MCF 10A (cell line): ENCODE measurements at regions not wholly inside any gene's neighbourhood (a gene's known extent, or its start where the extent isn't known, plus 50 kb on each side); places are given as distances from the start of the nearest gene placed in this dataset.

ENCODE experiments used
- BruUV-seq: library from RNA; stranded (reverse); fragments of 400-500 nt; replicated peaks from 2 replicates; lab custom pipeline; 2021; lab: Mats Ljungman, UMichigan
- CTCF ChIA-PET: fragments of 300-600 bp; sonication (Branson Sonifier 250); formaldehyde crosslinking; extraction: SDS; loops from one replicate; lab custom pipeline; 2021; ENCODE audit warnings: antibody characterized with exemption, inconsistent platforms; lab: Yijun Ruan, JAX
- POLR2A ChIA-PET: fragments of 300-600, 350-650 bp; sonication (Branson Sonifier 250); formaldehyde crosslinking; extraction: SDS; loops from one replicate; lab custom pipeline; 2020; ENCODE audit warnings: antibody characterized with exemption, inconsistent platforms; lab: Yijun Ruan, JAX
- DNase-seq: peaks from one replicate; pipeline ENCODE4 v3.0.0-alpha.2; 2018; ENCODE audit not compliant: unreplicated experiment
- H3K27ac Mint-ChIP-seq: one replicate; pipeline ENCODE4 v1.8.0; 2022; ENCODE audit warnings: mild to moderate bottlenecking, low read depth, mixed read lengths; ENCODE audit not compliant: unreplicated experiment
- H3K27me3 Mint-ChIP-seq: one replicate; pipeline ENCODE4 v1.8.0; 2022; ENCODE audit warnings: mixed read lengths; ENCODE audit not compliant: insufficient read depth, unreplicated experiment
- H3K36me3 Mint-ChIP-seq: one replicate; pipeline ENCODE4 v1.8.0; 2022; ENCODE audit warnings: mild to moderate bottlenecking, moderate library complexity, mixed read lengths; ENCODE audit not compliant: insufficient read depth, unreplicated experiment
- H3K4me1 Mint-ChIP-seq: one replicate; pipeline ENCODE4 v1.8.0; 2022; ENCODE audit warnings: mixed read lengths; ENCODE audit not compliant: insufficient read depth, unreplicated experiment
- H3K4me3 Mint-ChIP-seq: one replicate; pipeline ENCODE4 v1.8.0; 2022; ENCODE audit warnings: mild to moderate bottlenecking, moderate library complexity, mixed read lengths; ENCODE audit not compliant: unreplicated experiment
- H3K9me3 Mint-ChIP-seq: one replicate; pipeline ENCODE4 v1.8.0; 2022; ENCODE audit warnings: mixed read lengths; ENCODE audit not compliant: unreplicated experiment
- CTCF ChIP-seq: fragments of 200-600 bp; IDR thresholded peaks from one replicate; pipeline ENCODE4 v1.8.0; 2022; ENCODE audit warnings: antibody characterized with exemption, mild to moderate bottlenecking; ENCODE audit not compliant: unreplicated experiment
- intact Hi-C: fragments of 100-400 bp; cut with micrococcal nuclease; formaldehyde crosslinking; loops from 2 replicates; pipeline ENCODE4 v1.14.1; 2022

GRCh38 chr2:43105586-43106558 lies 120.5 kb downstream of the ZFP36L2 start:
- TF ChIP-seq CTCF, result no peak
- H3K9me3 Mint-ChIP-seq, result peaks cover 8% of the 10 kb centered on the region
- peak; percentile 51 for DNase-seq
- no peak overlapping the region for H3K4me3 Mint-ChIP-seq
- intact Hi-C loops, result no loop called here
- no peaks in the 10 kb centered on the region for H3K27me3 Mint-ChIP-seq
- H3K27ac Mint-ChIP-seq, result peak overlapping the region; percentile 59
- no TSS peak for BruUV-seq
- H3K4me1 Mint-ChIP-seq, result peaks cover 19% of the 10 kb centered on the region
- no peaks in the 10 kb centered on the region for H3K36me3 Mint-ChIP-seq
- ChIA-PET CTCF (interaction anchor here (0.7 to 2.0 kb wide), 4 partner anchors 13 to 379 kb away, joined by 3 to 5 read pairs (median 4); no protein-coding TSS in a partner anchor), POLR2A (interaction anchor here (1.8 kb wide), 1 partner anchor 25 kb away, joined by 4 read pairs; no protein-coding TSS in a partner anchor)

GRCh38 chr2:43104763-43105162 lies 121.6 kb downstream of the ZFP36L2 start:
- TF ChIP-seq CTCF, result no peak
- Mint-ChIP-seq H3K9me3 (peaks cover 8% of the 10 kb centered on the region), H3K4me1 (peaks cover 19% of the 10 kb centered on the region), H3K36me3 (no peaks in the 10 kb centered on the region), H3K27ac (no peak overlapping the region), H3K27me3 (no peaks in the 10 kb centered on the region), H3K4me3 (no peak overlapping the region)
- no TSS peak for BruUV-seq
- CTCF ChIA-PET, result interaction anchor here (2.0 kb wide), 1 partner anchor 31 kb away, joined by 5 read pairs; no protein-coding TSS in a partner anchor
- intact Hi-C loops, result no loop called here
- POLR2A ChIA-PET, result interaction anchor here (0.7 to 1.8 kb wide), 2 partner anchors 13 to 26 kb away, joined by 3 to 4 read pairs; no protein-coding TSS in a partner anchor
- DNase-seq, result no peak

GRCh38 chr2:43104106-43104505 lies 122.3 kb downstream of the ZFP36L2 start:
- ChIA-PET POLR2A (interaction anchor here (0.7 kb wide), 1 partner anchor 12 kb away, joined by 3 read pairs; no protein-coding TSS in a partner anchor), CTCF (no interaction called here)
- H3K36me3 Mint-ChIP-seq, result no peaks in the 10 kb centered on the region
- TF ChIP-seq CTCF, result no peak
- H3K9me3 Mint-ChIP-seq, result peaks cover 8% of the 10 kb centered on the region
- H3K4me1 Mint-ChIP-seq, result peaks cover 19% of the 10 kb centered on the region
- intact Hi-C loops, result no loop called here
- BruUV-seq, result no TSS peak
- DNase-seq, result no peak
- H3K4me3 Mint-ChIP-seq, result no peak overlapping the region
- H3K27me3 Mint-ChIP-seq, result no peaks in the 10 kb centered on the region
- peak overlapping the region; percentile 50 for H3K27ac Mint-ChIP-seq

GRCh38 chr2:43103093-43103404 lies 123.4 kb downstream of the ZFP36L2 start:
- no peak overlapping the region for H3K27ac Mint-ChIP-seq
- no TSS peak for BruUV-seq
- no peak for TF ChIP-seq CTCF
- CTCF ChIA-PET, result interaction anchor here (0.7 to 1.4 kb wide), 2 partner anchors 10 to 1877 kb away, joined by 3 to 6 read pairs; no protein-coding TSS in a partner anchor
- no peak for DNase-seq
- no peak overlapping the region for H3K4me3 Mint-ChIP-seq
- intact Hi-C loops, result no loop called here
- peaks cover 8% of the 10 kb centered on the region for H3K9me3 Mint-ChIP-seq
- peaks cover 19% of the 10 kb centered on the region for H3K4me1 Mint-ChIP-seq
- POLR2A ChIA-PET, result interaction anchor here (1.0 to 1.7 kb wide), 4 partner anchors 17 to 61 kb away, joined by 3 to 5 read pairs (median 4); no protein-coding TSS in a partner anchor
- H3K36me3 Mint-ChIP-seq, result no peaks in the 10 kb centered on the region
- no peaks in the 10 kb centered on the region for H3K27me3 Mint-ChIP-seq
